ENCODE measurements at regions not wholly inside any gene's neighbourhood (a gene's known extent, or its start where the extent isn't known, plus 50 kb on each side); places are given as distances from the start of the nearest gene placed in this dataset.
"Not testable (repeated sequence)": the region's sequence is repeated elsewhere in the genome, so short reads cannot be mapped to it uniquely, and the experiment has no call there.

- no peak for DNase-seq (ENCODE audit: low read depth, low spot score)
These were observed 102.9 kb upstream of the ARMC3 start for GRCh38 chr10:22824984-22825383.

GRCh38 chr10:22824520-22824919, 103.3 kb upstream of the ARMC3 start:
- DNase-seq (ENCODE audit: low read depth, low spot score) = no peak

- DNase-seq (ENCODE audit: low read depth, low spot score) = no peak
These were observed 104.7 kb upstream of the ARMC3 start for GRCh38 chr10:22823109-22823508.

- not testable (repeated sequence) for DNase-seq (ENCODE audit: low read depth, low spot score)
These were observed 105.9 kb upstream of the ARMC3 start for GRCh38 chr10:22821921-22822320.

- peak; percentile 25 for DNase-seq (ENCODE audit: low read depth, low spot score)
These were observed 106.4 kb upstream of the ARMC3 start for GRCh38 chr10:22821501-22821900.

- no peak for DNase-seq (ENCODE audit: low read depth, low spot score)
These were observed 101.9 kb upstream of the PIP4K2A start for GRCh38 chr10:22816298-22816653.

GRCh38 chr10:22810643-22811465, 96.5 kb upstream of the PIP4K2A start:
- DNase-seq (ENCODE audit: low read depth, low spot score) = no peak

- no peak for DNase-seq (ENCODE audit: low read depth, low spot score)
These were observed 92.9 kb upstream of the PIP4K2A start for GRCh38 chr10:22807238-22807637.

- no peak for DNase-seq (ENCODE audit: low read depth, low spot score)
These were observed 90.9 kb upstream of the PIP4K2A start for GRCh38 chr10:22805304-22805703.

GRCh38 chr10:22803261-22803885, 89.0 kb upstream of the PIP4K2A start:
- DNase-seq (ENCODE audit: low read depth, low spot score) = no peak

- DNase-seq (ENCODE audit: low read depth, low spot score) = no peak
These were observed 87.4 kb upstream of the PIP4K2A start for GRCh38 chr10:22801785-22802184.

GRCh38 chr10:22797796-22798195, 83.4 kb upstream of the PIP4K2A start:
- DNase-seq (ENCODE audit: low read depth, low spot score) = not testable (repeated sequence)

GRCh38 chr10:22795546-22795945, 81.2 kb upstream of the PIP4K2A start:
- no peak for DNase-seq (ENCODE audit: low read depth, low spot score)

- DNase-seq (ENCODE audit: low read depth, low spot score) = no peak
These were observed 77.8 kb upstream of the PIP4K2A start for GRCh38 chr10:22792161-22792560.

- no peak for DNase-seq (ENCODE audit: low read depth, low spot score)
These were observed 77.3 kb upstream of the PIP4K2A start for GRCh38 chr10:22791665-22792064.

GRCh38 chr10:22784668-22785067, 70.3 kb upstream of the PIP4K2A start:
- DNase-seq (ENCODE audit: low read depth, low spot score) = no peak

- no peak for DNase-seq (ENCODE audit: low read depth, low spot score)
These were observed 69.4 kb upstream of the PIP4K2A start for GRCh38 chr10:22783807-22784206.

- DNase-seq (ENCODE audit: low read depth, low spot score) = no peak
These were observed 66.1 kb upstream of the PIP4K2A start for GRCh38 chr10:22780474-22780885.

- DNase-seq (ENCODE audit: low read depth, low spot score) = no peak
These were observed 65.1 kb upstream of the PIP4K2A start for GRCh38 chr10:22779331-22780019.

- DNase-seq (ENCODE audit: low read depth, low spot score) = no peak
These were observed 59.7 kb upstream of the PIP4K2A start for GRCh38 chr10:22774102-22774501.

GRCh38 chr10:22771631-22772030, 57.3 kb upstream of the PIP4K2A start:
- not testable (repeated sequence) for DNase-seq (ENCODE audit: low read depth, low spot score)

GRCh38 chr10:22770270-22770669, 55.9 kb upstream of the PIP4K2A start:
- DNase-seq (ENCODE audit: low read depth, low spot score) = no peak

GRCh38 chr10:22767859-22768258, 53.5 kb upstream of the PIP4K2A start:
- no peak for DNase-seq (ENCODE audit: low read depth, low spot score)
